K562 (cell line): ENCODE measurements at regions not wholly inside any gene's neighbourhood (a gene's known extent, or its start where the extent isn't known, plus 50 kb on each side); places are given as distances from the start of the nearest gene placed in this dataset.

ENCODE experiments used
- ATAC-seq: fragments of 200-7000 bp; cut with Tn5 transposase; 3 replicates; pipeline ENCODE4 v1.9.1; 2020; ENCODE audit warnings: moderate library complexity
- BruUV-seq: library from RNA; stranded (reverse); fragments of 400-500 nt; replicated peaks from 2 replicates; lab custom pipeline; 2021; lab: Mats Ljungman, UMichigan
- CTCF ChIA-PET: fragments of 300-600 bp; formaldehyde crosslinking; extraction: SDS; loops from one replicate; lab custom pipeline; 2021; ENCODE audit warnings: low intra/inter-chr PET ratio; lab: Yijun Ruan, JAX
- POLR2A ChIA-PET: fragments of 300-600, 350-650 bp; sonication (Branson Sonifier 250); formaldehyde crosslinking; extraction: SDS; loops from one replicate; lab custom pipeline; 2021; ENCODE audit warnings: antibody characterized with exemption, inconsistent platforms; lab: Yijun Ruan, JAX
- DNase-seq, 4 experiments: peaks; one replicate each; pipeline versions ENCODE4 v3.0.0 to v3.0.0-alpha.2; 2011 to 2018; ENCODE audit warnings: low spot score in 3 of 4, mixed read lengths in 3 of 4; ENCODE audit errors: extremely low read depth in 1 of 4
- FAIRE-seq: peaks from 2 replicates; lab custom pipeline; 2011; peaks lifted over from hg19 to GRCh38; lab: Jason Lieb, UNC
- H2AFZ ChIP-seq: 2 replicates; pipeline ENCODE4 v1.6.0; 2011; ENCODE audit warnings: low read depth, low read length, control low read depth, inconsistent platforms
- H3K27ac ChIP-seq: fragments of 200-600 bp; 3 replicates; pipeline ENCODE4 v1.8.0; 2011; ENCODE audit warnings: low read depth, mild to moderate bottlenecking, control low read depth, inconsistent platforms, low read length, moderate library complexity, mixed read lengths; ENCODE audit errors: extremely low read depth
- H3K27me3 ChIP-seq, 2 experiments: fragments of 300-600 bp in 1 of 2; 2 replicates in 1 of 2; 3 replicates in 1 of 2; pipeline versions ENCODE4 v1.6.0 to v1.8.0; 2011; ENCODE audit warnings: inconsistent platforms in 2 of 2, low read length in 2 of 2, mild to moderate bottlenecking in 1 of 2, mixed read lengths in 1 of 2, moderate library complexity in 1 of 2; ENCODE audit not compliant: control insufficient read depth in 2 of 2, insufficient read depth in 2 of 2
- H3K36me3 ChIP-seq: fragments of 300-600 bp; 3 replicates; pipeline ENCODE4 v1.8.0; 2011; ENCODE audit warnings: mild to moderate bottlenecking, low read length, inconsistent platforms; ENCODE audit not compliant: control insufficient read depth, insufficient read depth
- H3K4me1 ChIP-seq, 2 experiments: fragments of 200-600 bp in 1 of 2; replicated peaks in 1 of 2; 2 replicates in 1 of 2; 3 replicates in 1 of 2; pipeline versions ENCODE4 v1.5.1 to v1.8.0; 2011; ENCODE audit warnings: inconsistent platforms in 2 of 2, low read length in 2 of 2, mild to moderate bottlenecking in 1 of 2, mixed read lengths in 1 of 2, moderate library complexity in 1 of 2; ENCODE audit not compliant: control insufficient read depth in 2 of 2, insufficient read depth in 2 of 2
- H3K4me2 ChIP-seq: 2 replicates; pipeline ENCODE4 v1.6.1; 2011; ENCODE audit warnings: low read length, control low read depth, inconsistent platforms, mixed read lengths; ENCODE audit not compliant: insufficient read depth
- H3K4me3 ChIP-seq: fragments of 200-600 bp; sonication (generic), shearing (Covaris generic); 2 replicates; pipeline ENCODE4 v1.5.1; 2016; ENCODE audit warnings: control low read depth, inconsistent platforms
- H3K79me2 ChIP-seq: fragments of 200-600 bp; 3 replicates; pipeline ENCODE4 v1.8.0; 2011; ENCODE audit warnings: low read length, inconsistent platforms; ENCODE audit not compliant: control insufficient read depth, insufficient read depth
- H3K9ac ChIP-seq, 2 experiments: 2 replicates each; pipeline versions ENCODE4 v1.6.0 to v1.6.1; 2011; ENCODE audit warnings: low read depth in 2 of 2, low read length in 2 of 2, control low read depth in 1 of 2, inconsistent platforms in 1 of 2, mild to moderate bottlenecking in 1 of 2, mixed read lengths in 1 of 2; ENCODE audit not compliant: insufficient read depth in 1 of 2
- H3K9me1 ChIP-seq: one replicate; pipeline ENCODE4 v1.6.0; 2011; ENCODE audit warnings: inconsistent platforms, mild to moderate bottlenecking, low read length, moderate library complexity; ENCODE audit not compliant: control insufficient read depth, insufficient read depth
- H3K9me3 ChIP-seq: replicated peaks from 2 replicates; pipeline ENCODE4 v1.5.1; 2011; ENCODE audit warnings: low read depth, low read length, inconsistent platforms; ENCODE audit not compliant: control insufficient read depth, insufficient read depth
- H4K20me1 ChIP-seq: replicated peaks from 2 replicates; pipeline ENCODE4 v1.6.1; 2011; ENCODE audit warnings: low read length, inconsistent platforms, mixed read lengths; ENCODE audit not compliant: control insufficient read depth, insufficient read depth
- DEAF1 ChIP-seq: fragments of 450-650 bp; formaldehyde crosslinking; IDR thresholded peaks from 2 replicates; pipeline ENCODE4 v1.4.0; 2020; ENCODE audit warnings: mild to moderate bottlenecking, moderate library complexity
- GABPB1 ChIP-seq: sonication (generic); formaldehyde crosslinking; IDR thresholded peaks from 2 replicates; pipeline ENCODE4 v1.8.0; 2022; ENCODE audit warnings: mild to moderate bottlenecking, missing genetic modification reagents
- GTF2A2 ChIP-seq: IDR thresholded peaks from 2 replicates; pipeline ENCODE4 v1.6.1; 2016; ENCODE audit warnings: mild to moderate bottlenecking, missing genetic modification characterization, missing compliant biosample characterization
- HINFP ChIP-seq: fragments of 450-650 bp; conservative IDR thresholded peaks from 2 replicates; pipeline ENCODE4 v1.6.1; 2016; ENCODE audit warnings: missing genetic modification characterization, low read depth, mild to moderate bottlenecking, control low read depth, missing compliant biosample characterization
- MEIS2 ChIP-seq: fragments of 450-650 bp; IDR thresholded peaks from 2 replicates; pipeline ENCODE4 v1.6.1; 2014; ENCODE audit warnings: mild to moderate bottlenecking; ENCODE audit not compliant: partially characterized antibody
- MYNN ChIP-seq, 2 experiments: sonication (generic); formaldehyde crosslinking in 1 of 2; IDR thresholded peaks; 2 replicates each; pipeline versions ENCODE4 v1.5.0 to v1.6.1; 2016 to 2020; ENCODE audit warnings: antibody characterized with exemption in 1 of 2, missing genetic modification reagents in 1 of 2
- PATZ1 ChIP-seq: fragments of 250-450 bp; sonication (Bioruptor Pico); IDR thresholded peaks from 2 replicates; pipeline ENCODE4 v1.5.0; 2020; ENCODE audit warnings: mild to moderate bottlenecking, borderline replicate concordance
- RBM14 ChIP-seq: fragments of 200-400 bp; formaldehyde crosslinking; IDR thresholded peaks from 2 replicates; pipeline ENCODE4 v1.6.1; 2018; ENCODE audit warnings: low read depth, mild to moderate bottlenecking, low read length, moderate library complexity, borderline replicate concordance; ENCODE audit not compliant: insufficient read depth
- ZNF696 ChIP-seq: fragments of 250-450 bp; sonication (Bioruptor Pico); conservative IDR thresholded peaks from 2 replicates; pipeline ENCODE4 v1.4.0; 2020; ENCODE audit warnings: mild to moderate bottlenecking, moderate library complexity
- WGBS: fragments of 100-300 bp; shearing (Covaris generic); methylation state at CpG from one replicate; pipeline ENCODE4 v1.1.6; 2016; ENCODE audit warnings: low coverage, mixed read lengths; ENCODE audit not compliant: insufficient coverage; ENCODE audit errors: missing lambda C conversion rate; 5-methylcytosine and 5-hydroxymethylcytosine counted together
- in situ Hi-C: fragments of 300-500 bp; cut with MboI; formaldehyde crosslinking; loops from 4 replicates; pipeline ENCODE4 v1.15.0; 2018; ENCODE audit warnings: inconsistent platforms, mixed read lengths
- intact Hi-C: fragments of 100-400 bp; cut with micrococcal nuclease; formaldehyde crosslinking; loops from 2 replicates; pipeline ENCODE4 v1.14.2; 2022

GRCh38 chr9:119071636-119072035 is 297.6 kb downstream of the BRINP1 start:
- no peak overlapping the region for H2AFZ ChIP-seq
- FAIRE-seq (no peak), DNase-seq (no peak), ATAC-seq (no peak)
- ChIA-PET CTCF (no interaction called here), POLR2A (no interaction called here)
- no peaks in the 10 kb centered on the region for H3K9me1 ChIP-seq
- no peaks in the 10 kb centered on the region for H3K27me3 ChIP-seq
- H3K4me3 ChIP-seq = no peak overlapping the region
- no peaks in the 10 kb centered on the region; the same call in 1 of the 2 replicates for H3K9me3 ChIP-seq
- intact Hi-C loops = no loop called here
- no peak for TF ChIP-seq GTF2A2 (tag)
- no peak for TF ChIP-seq MEIS2
- TF ChIP-seq ZNF696 (CRISPR knock-in tag) = no peak
- TF ChIP-seq HINFP (tag) = no peak
- in situ Hi-C loops = no loop called here
- H3K4me2 ChIP-seq = no peak overlapping the region
- BruUV-seq = no TSS peak
- no peaks in the 10 kb centered on the region for H3K79me2 ChIP-seq
- H3K9ac ChIP-seq = no peak overlapping the region
- H3K36me3 ChIP-seq = no peaks in the 10 kb centered on the region
- no peaks in the 10 kb centered on the region for H3K4me1 ChIP-seq
- H4K20me1 ChIP-seq = no peaks in the 10 kb centered on the region
- H3K27ac ChIP-seq = no peak overlapping the region

GRCh38 chr9:119074017-119074416 is 295.2 kb downstream of the BRINP1 start:
- POLR2A ChIA-PET = no interaction called here

More at GRCh38 chr9:119074017-119074416, 295.2 kb downstream of the BRINP1 start:
- CTCF ChIA-PET = no interaction called here
- H3K4me1 ChIP-seq = no peaks in the 10 kb centered on the region
- intact Hi-C loops (no loop called here), in situ Hi-C loops (no loop called here)
- DNase-seq (no peak), ATAC-seq (no peak), FAIRE-seq (no peak)
- H3K27ac ChIP-seq = no peak overlapping the region
- H3K9me3 ChIP-seq = no peaks in the 10 kb centered on the region; the same call in 1 of the 2 replicates
- BruUV-seq = no TSS peak
- TF ChIP-seq PATZ1 (CRISPR knock-in tag) (no peak), GABPB1 (CRISPR knock-in tag) (no peak), MYNN (IDR thresholded peaks at IDR 0.05) (no peak), MYNN (CRISPR knock-in tag; IDR thresholded peaks at IDR 0.05) (no peak), RBM14 (no peak), DEAF1 (CRISPR knock-in tag) (no peak)
- no peaks in the 10 kb centered on the region for H4K20me1 ChIP-seq
- H3K36me3 ChIP-seq = no peaks in the 10 kb centered on the region
- no peak overlapping the region for H3K4me2 ChIP-seq
- no peaks in the 10 kb centered on the region for H3K79me2 ChIP-seq
- H3K9me1 ChIP-seq = no peaks in the 10 kb centered on the region
- no peak overlapping the region for H2AFZ ChIP-seq
- no peak overlapping the region for H3K9ac ChIP-seq
- WGBS = 0% methylated on average over 4 of the region's 4 CpGs
- H3K4me3 ChIP-seq = no peak overlapping the region
- no peaks in the 10 kb centered on the region for H3K27me3 ChIP-seq
